HCT116 (cell line): ENCODE measurements at regions not wholly inside any gene's neighbourhood (a gene's known extent, or its start where the extent isn't known, plus 50 kb on each side); places are given as distances from the start of the nearest gene placed in this dataset.

Source experiments
- ATAC-seq: fragments of 200-7000 bp; cut with Tn5 transposase; 2 replicates; pipeline ENCODE4 v1.9.1; 2020; ENCODE audit warnings: mild to moderate bottlenecking, moderate library complexity
- BruUV-seq: library from RNA; stranded (reverse); fragments of 400-500 nt; replicated peaks from 2 replicates; lab custom pipeline; 2021; lab: Mats Ljungman, UMichigan
- CTCF ChIA-PET: fragments of 300-600 bp; sonication (Branson Sonifier 250); formaldehyde crosslinking; loops from one replicate; lab custom pipeline; 2021; ENCODE audit warnings: antibody characterized with exemption; lab: Charles Lee
- POLR2A ChIA-PET: fragments of 300-600, 350-600 bp; sonication (Branson Sonifier 250); formaldehyde crosslinking; loops from one replicate; lab custom pipeline; 2021; ENCODE audit warnings: antibody characterized with exemption; lab: Charles Lee
- RAD21 ChIA-PET, 2 experiments: fragments of 300-600 bp; sonication (Branson Sonifier 250); formaldehyde crosslinking; loops; one replicate each; lab custom pipeline; 2023; ENCODE audit warnings: low total read pairs in 2 of 2; ENCODE audit not compliant: uncharacterized antibody in 2 of 2, unreplicated experiment in 2 of 2, low non-redundant PET in 1 of 2; lab: Charles Lee
- DNase-seq: peaks from one replicate; pipeline ENCODE4 v3.0.0-alpha.2; 2010; ENCODE audit warnings: low read depth, low spot score
- H2AFZ ChIP-seq: fragments of 200-600 bp; shearing (Covaris generic), sonication (generic); 2 replicates; pipeline ENCODE4 v1.6.1; 2017; ENCODE audit warnings: low read depth, mixed run types, mixed read lengths, antibody characterized with exemption, low read length; ENCODE audit not compliant: poor library complexity, severe bottlenecking
- H3K27ac ChIP-seq: 2 replicates; pipeline ENCODE4 v1.5.1; 2012; ENCODE audit warnings: low read depth, low read length
- H3K27me3 ChIP-seq: fragments of 200-600 bp; sonication (generic); 2 replicates; pipeline ENCODE4 v1.6.1; 2016; ENCODE audit warnings: mixed run types, low read length, mixed read lengths; ENCODE audit not compliant: insufficient read depth
- H3K36me3 ChIP-seq, 2 experiments: fragments of 200-500 bp in 1 of 2; fragments of 200-600 bp in 1 of 2; sonication (Bioruptor generic) in 1 of 2; sonication (generic) in 1 of 2; 2 replicates each; pipeline versions ENCODE4 v1.5.1 to v1.6.1; 2014 to 2016; ENCODE audit warnings: low read length in 2 of 2, inconsistent platforms in 1 of 2, mixed read lengths in 1 of 2, mixed run types in 1 of 2; ENCODE audit not compliant: insufficient read depth in 2 of 2, control insufficient read depth in 1 of 2
- H3K4me1 ChIP-seq, 2 experiments: fragments of 200-600 bp in 1 of 2; sonication (generic) in 1 of 2; 2 replicates each; pipeline versions ENCODE4 v1.5.1 to v1.6.1; 2012 to 2017; ENCODE audit warnings: low read length in 2 of 2, inconsistent platforms in 1 of 2, mild to moderate bottlenecking in 1 of 2, mixed read lengths in 1 of 2, mixed run types in 1 of 2, moderate library complexity in 1 of 2; ENCODE audit not compliant: insufficient read depth in 2 of 2, control insufficient read depth in 1 of 2
- H3K4me2 ChIP-seq: fragments of 200-600 bp; sonication (generic); 2 replicates; pipeline ENCODE4 v1.6.1; 2017; ENCODE audit warnings: mixed run types, low read length, mixed read lengths
- H3K4me3 ChIP-seq, 2 experiments: fragments of 200-600 bp in 1 of 2; sonication (generic) in 1 of 2; replicated peaks in 1 of 2; 2 replicates each; pipeline ENCODE4 v1.5.1; 2011 to 2016; ENCODE audit warnings: low read length in 2 of 2, control low read depth in 1 of 2, low read depth in 1 of 2, mild to moderate bottlenecking in 1 of 2, mixed read lengths in 1 of 2, mixed run types in 1 of 2
- H3K79me2 ChIP-seq: fragments of 200-600 bp; sonication (generic); 2 replicates; pipeline ENCODE4 v1.6.1; 2017; ENCODE audit warnings: mild to moderate bottlenecking, mixed run types, low read length, moderate library complexity, mixed read lengths; ENCODE audit not compliant: insufficient read depth
- H3K9ac ChIP-seq: fragments of 200-600 bp; sonication (generic); 2 replicates; pipeline ENCODE4 v1.6.1; 2016; ENCODE audit warnings: low read length, mixed read lengths
- H3K9me2 ChIP-seq: fragments of 200-600 bp; sonication (generic), shearing (Covaris generic); 2 replicates; pipeline ENCODE4 v1.6.1; 2017; ENCODE audit warnings: mixed run types, mild to moderate bottlenecking, moderate library complexity; ENCODE audit not compliant: insufficient read depth
- H3K9me3 ChIP-seq, 2 experiments: fragments of 200-500 bp in 1 of 2; fragments of 200-600 bp in 1 of 2; sonication (Bioruptor generic) in 1 of 2; sonication (generic) in 1 of 2; 2 replicates each; pipeline ENCODE4 v1.6.1; 2014 to 2017; ENCODE audit warnings: low read length in 2 of 2, mixed read lengths in 2 of 2, inconsistent platforms in 1 of 2, low read depth in 1 of 2, mild to moderate bottlenecking in 1 of 2, mixed run types in 1 of 2, moderate library complexity in 1 of 2; ENCODE audit not compliant: control insufficient read depth in 1 of 2, insufficient read depth in 1 of 2
- H4K20me1 ChIP-seq: fragments of 200-600 bp; sonication (generic), shearing (Covaris generic); 2 replicates; pipeline ENCODE4 v1.6.1; 2017; ENCODE audit warnings: mixed run types, mild to moderate bottlenecking, moderate library complexity; ENCODE audit not compliant: insufficient read depth
- CBX3 ChIP-seq: IDR thresholded peaks from 2 replicates; pipeline ENCODE4 v1.6.1; 2012; ENCODE audit warnings: low read depth
- CEBPB ChIP-seq: IDR thresholded peaks from 2 replicates; pipeline ENCODE4 v1.6.1; 2012; ENCODE audit warnings: low read depth
- EGR1 ChIP-seq: IDR thresholded peaks from 2 replicates; pipeline ENCODE4 v1.6.1; 2012; ENCODE audit warnings: low read depth
- EZH2 ChIP-seq: fragments of 200-600 bp; sonication (generic); IDR thresholded peaks from 2 replicates; pipeline ENCODE4 v1.6.1; 2017; ENCODE audit warnings: antibody characterized with exemption, mixed run types
- EZH2phosphoT487 ChIP-seq: fragments of 200-600 bp; IDR thresholded peaks from 2 replicates; pipeline ENCODE4 v1.6.1; 2018; ENCODE audit warnings: antibody characterized with exemption, borderline replicate concordance
- FOSL1 ChIP-seq: IDR thresholded peaks from 2 replicates; pipeline ENCODE4 v1.6.1; 2012; ENCODE audit warnings: low read depth
- POLR2A ChIP-seq: IDR thresholded peaks from 2 replicates; pipeline ENCODE4 v1.7.0; 2011; ENCODE audit warnings: borderline replicate concordance; ENCODE audit not compliant: insufficient read depth, insufficient read length; ENCODE audit errors: extremely low read depth
- POLR2AphosphoS5 ChIP-seq: IDR thresholded peaks from 2 replicates; pipeline ENCODE4 v1.6.1; 2011; ENCODE audit warnings: mild to moderate bottlenecking, low read depth, low read length, moderate library complexity
- RAD21 ChIP-seq: IDR thresholded peaks from 2 replicates; pipeline ENCODE4 v1.6.1; 2012; ENCODE audit warnings: low read depth, mild to moderate bottlenecking
- SIN3A ChIP-seq: IDR thresholded peaks from 2 replicates; pipeline ENCODE4 v1.6.1; 2012; ENCODE audit warnings: low read depth
- YY1 ChIP-seq: IDR thresholded peaks from 2 replicates; pipeline ENCODE4 v1.6.1; 2011; ENCODE audit warnings: low read length, low read depth, moderate library complexity, mild to moderate bottlenecking; ENCODE audit not compliant: insufficient replicate concordance; ENCODE audit errors: extremely low read depth
- ZFX ChIP-seq: fragments of 450-650 bp; IDR thresholded peaks from 2 replicates; pipeline ENCODE4 v1.6.1; 2017
- ZNF274 ChIP-seq: fragments of 200-500 bp; sonication (Bioruptor generic); IDR thresholded peaks from 2 replicates; pipeline ENCODE4 v1.6.1; 2014; ENCODE audit warnings: mild to moderate bottlenecking, low read depth, low read length, inconsistent platforms
- intact Hi-C: fragments of 100-400 bp; cut with micrococcal nuclease; formaldehyde crosslinking; loops from 2 replicates; pipeline ENCODE4 v1.10.0; 2022
- TF ChIP-seq, protein P1 (sequence below): IDR thresholded peaks from 2 replicates; pipeline ENCODE4 v1.6.1; 2012
- TF ChIP-seq, protein P2 (sequence below): IDR thresholded peaks from 2 replicates; pipeline ENCODE4 v1.6.1; 2012; ENCODE audit warnings: low read depth
- TF ChIP-seq, protein P3 (sequence below): IDR thresholded peaks from 2 replicates; pipeline ENCODE4 v1.6.1; 2011; ENCODE audit warnings: mild to moderate bottlenecking, low read length, moderate library complexity; ENCODE audit not compliant: insufficient replicate concordance; ENCODE audit errors: extremely low read depth
- TF ChIP-seq, protein P4 (sequence below): IDR thresholded peaks from 2 replicates; pipeline ENCODE4 v1.6.1; 2012

- TF ChIP-seq POLR2AphosphoS5: no peak
- Histone ChIP-seq H3K9me2 (no peaks in the 10 kb centered on the region), H3K4me1 (peaks cover 5 to 13% of the 10 kb centered on the region in 2 experiments), H3K9me3 (no peaks in the 10 kb centered on the region), H3K36me3 (no peaks in the 10 kb centered on the region), H2AFZ (no peak overlapping the region), H3K4me3 (no peak overlapping the region), H3K9ac (no peak overlapping the region), H3K4me2 (no peak overlapping the region), H3K27me3 (no peaks in the 10 kb centered on the region), H3K27ac (no peak overlapping the region), H4K20me1 (no peaks in the 10 kb centered on the region), H3K79me2 (no peaks in the 10 kb centered on the region)
- BruUV-seq: no TSS peak
- ChIA-PET RAD21 (no interaction called here), CTCF (no interaction called here), POLR2A (no interaction called here)
- intact Hi-C loops: no loop called here
- ATAC-seq (no peak), DNase-seq (no peak)
These were observed 113.8 kb downstream of the CTAGE1 start for GRCh38 chr18:22303927-22304326.

DNA sequence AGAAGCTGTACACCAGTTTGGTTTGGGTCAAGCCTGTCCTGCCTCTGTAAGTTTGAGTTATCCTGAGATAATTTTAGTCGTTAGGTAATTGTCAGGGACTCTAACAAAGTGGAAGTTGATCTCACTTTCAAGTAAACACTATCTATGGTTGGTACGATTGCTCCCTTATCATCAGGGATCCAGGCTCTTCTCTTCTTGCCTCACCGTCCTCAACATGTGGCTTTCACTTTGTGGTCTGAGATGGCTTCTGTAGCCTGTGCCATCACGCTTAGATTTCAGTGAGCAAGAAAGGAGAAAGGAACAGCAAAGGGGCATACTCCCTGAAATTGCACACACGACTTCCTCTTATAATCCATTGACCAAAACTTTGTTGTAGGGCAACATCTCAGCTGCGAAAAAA lies 115.6 kb downstream of the CTAGE1 start:
- Histone ChIP-seq H3K36me3 (no peaks in the 10 kb centered on the region), H3K4me3 (no peak overlapping the region), H3K27me3 (no peaks in the 10 kb centered on the region), H3K9me2 (no peaks in the 10 kb centered on the region), H3K9me3 (no peaks in the 10 kb centered on the region), H3K4me1 (peaks cover 5 to 13% of the 10 kb centered on the region in 2 experiments), H4K20me1 (no peaks in the 10 kb centered on the region), H3K9ac (no peak overlapping the region), H2AFZ (no peak overlapping the region), H3K79me2 (no peaks in the 10 kb centered on the region), H3K4me2 (no peak overlapping the region), H3K27ac (no peak overlapping the region)
- RAD21 ChIA-PET: no interaction called here
- DNase-seq (no peak), ATAC-seq (no peak)
- no TSS peak for BruUV-seq
- intact Hi-C loops: no loop called here
- POLR2A ChIA-PET: no interaction called here
- CTCF ChIA-PET: no interaction called here
- TF ChIP-seq, protein P1, sequence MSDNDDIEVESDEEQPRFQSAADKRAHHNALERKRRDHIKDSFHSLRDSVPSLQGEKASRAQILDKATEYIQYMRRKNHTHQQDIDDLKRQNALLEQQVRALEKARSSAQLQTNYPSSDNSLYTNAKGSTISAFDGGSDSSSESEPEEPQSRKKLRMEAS: no peak
- TF ChIP-seq EZH2 (no peak), YY1 (no peak), RAD21 (no peak), EGR1 (no peak), ZNF274 (no peak), EZH2phosphoT487 (no peak), SIN3A (no peak), CBX3 (no peak), FOSL1 (no peak), POLR2AphosphoS5 (no peak), POLR2A (no peak), CEBPB (no peak), ZFX (no peak)
- TF ChIP-seq, protein P2, sequence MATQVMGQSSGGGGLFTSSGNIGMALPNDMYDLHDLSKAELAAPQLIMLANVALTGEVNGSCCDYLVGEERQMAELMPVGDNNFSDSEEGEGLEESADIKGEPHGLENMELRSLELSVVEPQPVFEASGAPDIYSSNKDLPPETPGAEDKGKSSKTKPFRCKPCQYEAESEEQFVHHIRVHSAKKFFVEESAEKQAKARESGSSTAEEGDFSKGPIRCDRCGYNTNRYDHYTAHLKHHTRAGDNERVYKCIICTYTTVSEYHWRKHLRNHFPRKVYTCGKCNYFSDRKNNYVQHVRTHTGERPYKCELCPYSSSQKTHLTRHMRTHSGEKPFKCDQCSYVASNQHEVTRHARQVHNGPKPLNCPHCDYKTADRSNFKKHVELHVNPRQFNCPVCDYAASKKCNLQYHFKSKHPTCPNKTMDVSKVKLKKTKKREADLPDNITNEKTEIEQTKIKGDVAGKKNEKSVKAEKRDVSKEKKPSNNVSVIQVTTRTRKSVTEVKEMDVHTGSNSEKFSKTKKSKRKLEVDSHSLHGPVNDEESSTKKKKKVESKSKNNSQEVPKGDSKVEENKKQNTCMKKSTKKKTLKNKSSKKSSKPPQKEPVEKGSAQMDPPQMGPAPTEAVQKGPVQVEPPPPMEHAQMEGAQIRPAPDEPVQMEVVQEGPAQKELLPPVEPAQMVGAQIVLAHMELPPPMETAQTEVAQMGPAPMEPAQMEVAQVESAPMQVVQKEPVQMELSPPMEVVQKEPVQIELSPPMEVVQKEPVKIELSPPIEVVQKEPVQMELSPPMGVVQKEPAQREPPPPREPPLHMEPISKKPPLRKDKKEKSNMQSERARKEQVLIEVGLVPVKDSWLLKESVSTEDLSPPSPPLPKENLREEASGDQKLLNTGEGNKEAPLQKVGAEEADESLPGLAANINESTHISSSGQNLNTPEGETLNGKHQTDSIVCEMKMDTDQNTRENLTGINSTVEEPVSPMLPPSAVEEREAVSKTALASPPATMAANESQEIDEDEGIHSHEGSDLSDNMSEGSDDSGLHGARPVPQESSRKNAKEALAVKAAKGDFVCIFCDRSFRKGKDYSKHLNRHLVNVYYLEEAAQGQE: no peak
- TF ChIP-seq, protein P3, sequence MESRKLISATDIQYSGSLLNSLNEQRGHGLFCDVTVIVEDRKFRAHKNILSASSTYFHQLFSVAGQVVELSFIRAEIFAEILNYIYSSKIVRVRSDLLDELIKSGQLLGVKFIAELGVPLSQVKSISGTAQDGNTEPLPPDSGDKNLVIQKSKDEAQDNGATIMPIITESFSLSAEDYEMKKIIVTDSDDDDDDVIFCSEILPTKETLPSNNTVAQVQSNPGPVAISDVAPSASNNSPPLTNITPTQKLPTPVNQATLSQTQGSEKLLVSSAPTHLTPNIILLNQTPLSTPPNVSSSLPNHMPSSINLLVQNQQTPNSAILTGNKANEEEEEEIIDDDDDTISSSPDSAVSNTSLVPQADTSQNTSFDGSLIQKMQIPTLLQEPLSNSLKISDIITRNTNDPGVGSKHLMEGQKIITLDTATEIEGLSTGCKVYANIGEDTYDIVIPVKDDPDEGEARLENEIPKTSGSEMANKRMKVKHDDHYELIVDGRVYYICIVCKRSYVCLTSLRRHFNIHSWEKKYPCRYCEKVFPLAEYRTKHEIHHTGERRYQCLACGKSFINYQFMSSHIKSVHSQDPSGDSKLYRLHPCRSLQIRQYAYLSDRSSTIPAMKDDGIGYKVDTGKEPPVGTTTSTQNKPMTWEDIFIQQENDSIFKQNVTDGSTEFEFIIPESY: no peak
- TF ChIP-seq, protein P4, sequence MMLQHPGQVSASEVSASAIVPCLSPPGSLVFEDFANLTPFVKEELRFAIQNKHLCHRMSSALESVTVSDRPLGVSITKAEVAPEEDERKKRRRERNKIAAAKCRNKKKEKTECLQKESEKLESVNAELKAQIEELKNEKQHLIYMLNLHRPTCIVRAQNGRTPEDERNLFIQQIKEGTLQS: no peak
